ENCODE measurements at regions not wholly inside any gene's neighbourhood (a gene's known extent, or its start where the extent isn't known, plus 50 kb on each side); places are given as distances from the start of the nearest gene placed in this dataset.

- Histone ChIP-seq H2AFZ (ENCODE audit: low read length) (no peak overlapping the region), H3K79me2 (ENCODE audit: insufficient read depth, low read length) (no peaks in the 10 kb centered on the region), H3K4me1 (ENCODE audit: insufficient read depth, low read length, poor library complexity, severe bottlenecking) (no peaks in the 10 kb centered on the region), H3K4me3 (ENCODE audit: low read length, poor library complexity, severe bottlenecking) (no peak overlapping the region), H3K36me3 (ENCODE audit: insufficient read depth, low read length) (no peaks in the 10 kb centered on the region), H3F3A (ENCODE audit: low read depth) (no peaks in the 10 kb centered on the region), H3K9me3 (ENCODE audit: insufficient read depth, low read depth, low read length) (no peaks in the 10 kb centered on the region), H3K9ac (ENCODE audit: low read depth, low read length, poor library complexity, severe bottlenecking) (no peak overlapping the region), H3K27me3 (ENCODE audit: insufficient read depth, low read length, poor library complexity, severe bottlenecking) (no peaks in the 10 kb centered on the region), H3K4me2 (ENCODE audit: low read depth, low read length, poor library complexity, severe bottlenecking) (no peak overlapping the region), H4K20me1 (ENCODE audit: insufficient read depth, low read length, poor library complexity, severe bottlenecking) (no peaks in the 10 kb centered on the region), H3K9me2 (replicated peaks; ENCODE audit: low read depth, low read length) (no peaks in the 10 kb centered on the region)
- TF ChIP-seq EZH2phosphoT487 (IDR thresholded peaks at IDR 0.05; ENCODE audit: borderline replicate concordance) = no peak
- TF ChIP-seq CTCF (conservative IDR thresholded peaks at IDR 0.05; ENCODE audit: low read length) = no peak
Measured at GRCh38 chr16:85324488-85324887, 212.2 kb upstream of the CIBAR2 start.

DNA sequence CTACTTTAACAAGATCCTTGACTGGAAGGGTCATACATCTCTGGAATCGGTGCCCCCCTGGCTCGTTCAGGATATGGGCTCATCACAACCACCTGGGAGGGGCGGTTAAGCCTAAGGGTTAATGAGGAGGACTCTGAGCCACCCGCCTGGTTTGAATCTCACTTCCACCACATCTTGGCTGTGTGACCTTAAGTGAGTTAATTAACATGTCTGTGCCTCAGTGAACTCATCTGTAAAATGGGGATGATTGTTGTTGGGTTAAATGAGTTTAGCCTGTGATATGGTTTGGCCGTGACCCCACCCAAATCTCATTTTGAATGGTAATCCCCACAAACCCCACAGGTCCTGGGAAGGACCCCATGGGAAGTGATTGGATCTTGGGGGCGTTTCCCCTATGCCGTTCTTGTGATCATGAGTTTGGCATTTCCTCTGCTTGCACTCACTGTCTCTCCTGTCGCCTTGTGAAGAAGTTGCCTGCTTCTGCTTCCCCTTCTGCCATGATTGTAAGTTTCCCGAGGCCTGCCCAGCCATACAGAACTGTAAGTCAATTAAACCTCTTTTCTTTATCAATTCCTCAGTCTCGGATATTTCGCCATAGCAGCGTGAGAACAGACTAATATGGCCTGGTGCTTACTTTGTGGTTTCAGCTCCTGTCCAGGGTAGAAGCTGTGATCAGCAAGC is 214.0 kb upstream of the CIBAR2 start:
- Histone ChIP-seq H3K4me2 (ENCODE audit: low read depth, low read length, poor library complexity, severe bottlenecking) (no peak overlapping the region), H3K9me3 (ENCODE audit: insufficient read depth, low read depth, low read length) (no peaks in the 10 kb centered on the region), H4K20me1 (ENCODE audit: insufficient read depth, low read length, poor library complexity, severe bottlenecking) (no peaks in the 10 kb centered on the region), H3K79me2 (ENCODE audit: insufficient read depth, low read length) (no peaks in the 10 kb centered on the region), H3K9me2 (replicated peaks; ENCODE audit: low read depth, low read length) (no peaks in the 10 kb centered on the region), H3F3A (ENCODE audit: low read depth) (no peaks in the 10 kb centered on the region), H2AFZ (ENCODE audit: low read length) (no peak overlapping the region), H3K27me3 (ENCODE audit: insufficient read depth, low read length, poor library complexity, severe bottlenecking) (no peaks in the 10 kb centered on the region), H3K9ac (ENCODE audit: low read depth, low read length, poor library complexity, severe bottlenecking) (no peak overlapping the region), H3K36me3 (ENCODE audit: insufficient read depth, low read length) (no peaks in the 10 kb centered on the region), H3K4me1 (ENCODE audit: insufficient read depth, low read length, poor library complexity, severe bottlenecking) (peaks cover 10% of the 10 kb centered on the region), H3K4me3 (ENCODE audit: low read length, poor library complexity, severe bottlenecking) (no peak overlapping the region)
- TF ChIP-seq EZH2phosphoT487 (IDR thresholded peaks at IDR 0.05; ENCODE audit: borderline replicate concordance) = no peak
- no peak for TF ChIP-seq CTCF (conservative IDR thresholded peaks at IDR 0.05; ENCODE audit: low read length)

GRCh38 chr16:85326794-85327181 is 214.5 kb upstream of the CIBAR2 start:
- H3K9me3 ChIP-seq (ENCODE audit: insufficient read depth, low read depth, low read length) = no peaks in the 10 kb centered on the region
- H3K79me2 ChIP-seq (ENCODE audit: insufficient read depth, low read length) = no peaks in the 10 kb centered on the region
- H4K20me1 ChIP-seq (ENCODE audit: insufficient read depth, low read length, poor library complexity, severe bottlenecking) = no peaks in the 10 kb centered on the region
- H3K4me1 ChIP-seq (ENCODE audit: insufficient read depth, low read length, poor library complexity, severe bottlenecking) = peaks cover 10% of the 10 kb centered on the region
- H2AFZ ChIP-seq (ENCODE audit: low read length) = no peak overlapping the region
- H3K36me3 ChIP-seq (ENCODE audit: insufficient read depth, low read length) = no peaks in the 10 kb centered on the region
- no peak overlapping the region for H3K4me3 ChIP-seq (ENCODE audit: low read length, poor library complexity, severe bottlenecking)
- H3F3A ChIP-seq (ENCODE audit: low read depth) = no peaks in the 10 kb centered on the region
- H3K9me2 ChIP-seq (replicated peaks; ENCODE audit: low read depth, low read length) = no peaks in the 10 kb centered on the region
- no peak overlapping the region for H3K9ac ChIP-seq (ENCODE audit: low read depth, low read length, poor library complexity, severe bottlenecking)
- H3K27me3 ChIP-seq (ENCODE audit: insufficient read depth, low read length, poor library complexity, severe bottlenecking) = no peaks in the 10 kb centered on the region
- no peak overlapping the region for H3K4me2 ChIP-seq (ENCODE audit: low read depth, low read length, poor library complexity, severe bottlenecking)
- TF ChIP-seq EZH2phosphoT487 (IDR thresholded peaks at IDR 0.05; ENCODE audit: borderline replicate concordance) (no peak), CTCF (conservative IDR thresholded peaks at IDR 0.05; ENCODE audit: low read length) (no peak)

Data from Loucy (cell line).